Naive thymus-derived CD4-positive, alpha-beta T cell (primary cell): ENCODE measurements at regions not wholly inside any gene's neighbourhood (a gene's known extent, or its start where the extent isn't known, plus 50 kb on each side); places are given as distances from the start of the nearest gene placed in this dataset.

Source experiments
- ATAC-seq: fragments of 150-1000 bp; cut with Tn5 transposase; 2 replicates; pipeline ENCODE4 v1.10.0; 2021; ENCODE audit warnings: mild to moderate bottlenecking, moderate library complexity
- CTCF ChIA-PET: fragments of 350-600 bp; sonication (Branson Sonifier 250); formaldehyde crosslinking; loops from one replicate; lab custom pipeline; 2021; ENCODE audit warnings: antibody characterized with exemption; lab: Charles Lee
- POLR2A ChIA-PET: fragments of 350-600 bp; sonication (Branson Sonifier 250); formaldehyde crosslinking; loops from one replicate; lab custom pipeline; 2021; ENCODE audit warnings: antibody characterized with exemption, inconsistent platforms; lab: Charles Lee
- DNase-seq, 9 donors: peaks; one replicate each; pipeline versions ENCODE4 v3.0.0 to v3.0.0-alpha.2; 2020 to 2022; ENCODE audit warnings: mixed read lengths in 1 of 9
- H3K27ac ChIP-seq: one replicate; pipeline ENCODE4 v1.7.0; 2013; ENCODE audit warnings: mild to moderate bottlenecking, low read depth, low read length, moderate library complexity
- H3K27me3 ChIP-seq, 2 donors: one replicate each; pipeline ENCODE4 v1.7.0; 2013; ENCODE audit warnings: low read length in 2 of 2, mild to moderate bottlenecking in 2 of 2, moderate library complexity in 2 of 2; ENCODE audit not compliant: control insufficient read depth in 2 of 2, insufficient read depth in 2 of 2
- H3K36me3 ChIP-seq, 3 experiments: 1 replicate in 2 of 3; 2 replicates in 1 of 3; pipeline ENCODE4 v1.7.0; 2013; ENCODE audit warnings: low read length in 3 of 3, mild to moderate bottlenecking in 3 of 3, moderate library complexity in 1 of 3; ENCODE audit not compliant: insufficient read depth in 3 of 3, control insufficient read depth in 2 of 3
- H3K4me1 ChIP-seq, 2 donors: one replicate each; pipeline ENCODE4 v1.7.0; 2013; ENCODE audit warnings: low read length in 2 of 2, mild to moderate bottlenecking in 2 of 2, moderate library complexity in 1 of 2; ENCODE audit not compliant: control insufficient read depth in 2 of 2, insufficient read depth in 2 of 2
- H3K4me3 ChIP-seq: 2 replicates; pipeline ENCODE4 v1.7.0; 2013; ENCODE audit warnings: mild to moderate bottlenecking, low read length
- H3K9me3 ChIP-seq, 3 experiments: 1 replicate in 2 of 3; 2 replicates in 1 of 3; pipeline ENCODE4 v1.7.0; 2013; ENCODE audit warnings: low read length in 3 of 3; ENCODE audit not compliant: control insufficient read depth in 2 of 3
- H3K27ac Mint-ChIP-seq, 9 donors: one replicate each; pipeline ENCODE4 v1.8.0; 2020 to 2022; ENCODE audit warnings: mixed read lengths in 9 of 9, mild to moderate bottlenecking in 8 of 9, moderate library complexity in 5 of 9, inconsistent platforms in 2 of 9
- H3K27me3 Mint-ChIP-seq, 5 donors: one replicate each; pipeline ENCODE4 v1.8.0; 2021 to 2022; ENCODE audit warnings: mixed read lengths in 5 of 5, mild to moderate bottlenecking in 1 of 5
- H3K36me3 Mint-ChIP-seq, 5 donors: one replicate each; pipeline ENCODE4 v1.8.0; 2020 to 2022; ENCODE audit warnings: mixed read lengths in 5 of 5, mild to moderate bottlenecking in 3 of 5, inconsistent platforms in 1 of 5
- H3K4me1 Mint-ChIP-seq, 7 donors: one replicate each; pipeline ENCODE4 v1.8.0; 2020 to 2022; ENCODE audit warnings: mixed read lengths in 7 of 7, mild to moderate bottlenecking in 3 of 7, inconsistent platforms in 1 of 7
- H3K4me3 Mint-ChIP-seq, 10 donors: one replicate each; pipeline ENCODE4 v1.8.0; 2020 to 2022; ENCODE audit warnings: mild to moderate bottlenecking in 10 of 10, mixed read lengths in 10 of 10, moderate library complexity in 6 of 10, inconsistent platforms in 2 of 10
- H3K9me3 Mint-ChIP-seq, 11 donors: one replicate each; pipeline ENCODE4 v1.8.0; 2020 to 2022; ENCODE audit warnings: mixed read lengths in 11 of 11, mild to moderate bottlenecking in 4 of 11, inconsistent platforms in 1 of 11, moderate library complexity in 1 of 11
- intact Hi-C, 2 donors: fragments of 100-400 bp; cut with micrococcal nuclease; formaldehyde crosslinking; loops; one replicate each; pipeline ENCODE4 v1.15.1; 2023

GRCh38 chr15:66982816-66983215, 82.6 kb upstream of the SMAD3 start:
- Histone ChIP-seq H3K4me1 (no peaks in the 10 kb centered on the region), H3K36me3 (no peaks in the 10 kb centered on the region), H3K4me3 (no peak overlapping the region), H3K27me3 (no peaks in the 10 kb centered on the region), H3K9me3 (no peaks in the 10 kb centered on the region), H3K27ac (no peak overlapping the region)
- ChIA-PET CTCF (no interaction called here), POLR2A (no interaction called here)
- peaks cover 0 to 41% (median 12%) of the 10 kb centered on the region in 5 donors for H3K27me3 Mint-ChIP-seq
- no peak overlapping the region for H3K27ac Mint-ChIP-seq
- H3K4me3 Mint-ChIP-seq: no peak overlapping the region
- no peaks in the 10 kb centered on the region for H3K4me1 Mint-ChIP-seq
- DNase-seq (no peak), ATAC-seq (no peak)
- H3K36me3 Mint-ChIP-seq: peaks cover 0 to 11% (median 0%) of the 10 kb centered on the region in 5 donors
- intact Hi-C loops: no loop called here
- peaks cover 0 to 4% (median 0%) of the 10 kb centered on the region in 11 donors for H3K9me3 Mint-ChIP-seq

GRCh38 chr15:66985653-66986052, 79.7 kb upstream of the SMAD3 start:
- no peak for ATAC-seq
- no peak overlapping the region for H3K27ac ChIP-seq
- intact Hi-C loops: no loop called here
- peaks cover 0 to 11% (median 0%) of the 10 kb centered on the region in 11 donors for H3K9me3 Mint-ChIP-seq
- H3K36me3 ChIP-seq: no peaks in the 10 kb centered on the region
- H3K4me3 ChIP-seq: no peak overlapping the region
- ChIA-PET POLR2A (no interaction called here), CTCF (no interaction called here)
- peaks cover 0 to 42% (median 12%) of the 10 kb centered on the region in 5 donors for H3K27me3 Mint-ChIP-seq
- H3K4me3 Mint-ChIP-seq: no peak overlapping the region
- no peaks in the 10 kb centered on the region for H3K4me1 ChIP-seq
- no peaks in the 10 kb centered on the region for H3K9me3 ChIP-seq
- no peaks in the 10 kb centered on the region for H3K27me3 ChIP-seq
- H3K36me3 Mint-ChIP-seq: peaks cover 0 to 11% (median 0%) of the 10 kb centered on the region in 5 donors
- H3K27ac Mint-ChIP-seq: no peak overlapping the region
- no peaks in the 10 kb centered on the region for H3K4me1 Mint-ChIP-seq
- no peak for DNase-seq

- no peak overlapping the region for H3K4me3 ChIP-seq
These were observed 78.5 kb upstream of the SMAD3 start for GRCh38 chr15:66986951-66987350.

GRCh38 chr15:66993090-66993489, 72.3 kb upstream of the SMAD3 start:
- Mint-ChIP-seq H3K9me3 (peaks cover 0 to 15% (median under 1%) of the 10 kb centered on the region in 11 donors), H3K27me3 (peaks cover 0 to 24% (median 4%) of the 10 kb centered on the region in 5 donors), H3K4me1 (peaks cover 0 to 2% (median 0%) of the 10 kb centered on the region in 7 donors), H3K4me3 (no peak overlapping the region), H3K36me3 (no peaks in the 10 kb centered on the region), H3K27ac (no peak overlapping the region)
- POLR2A ChIA-PET: no interaction called here
- intact Hi-C loops: no loop called here
- CTCF ChIA-PET: no interaction called here
- ATAC-seq (no peak), DNase-seq (no peak)
- H3K4me1 ChIP-seq: no peaks in the 10 kb centered on the region
- H3K4me3 ChIP-seq: no peak overlapping the region
- no peaks in the 10 kb centered on the region for H3K27me3 ChIP-seq
- H3K36me3 ChIP-seq: no peaks in the 10 kb centered on the region
- no peaks in the 10 kb centered on the region for H3K9me3 ChIP-seq
- H3K27ac ChIP-seq: no peak overlapping the region

More at GRCh38 chr15:66986951-66987350, 78.5 kb upstream of the SMAD3 start:
- CTCF ChIA-PET: no interaction called here
- Histone ChIP-seq H3K9me3 (no peaks in the 10 kb centered on the region), H3K36me3 (no peaks in the 10 kb centered on the region), H3K4me1 (no peaks in the 10 kb centered on the region), H3K27me3 (no peaks in the 10 kb centered on the region), H3K27ac (no peak overlapping the region)
- intact Hi-C loops: no loop called here
- H3K27ac Mint-ChIP-seq: no peak overlapping the region
- H3K4me1 Mint-ChIP-seq: no peaks in the 10 kb centered on the region
- H3K9me3 Mint-ChIP-seq: peaks cover 0 to 13% (median 0%) of the 10 kb centered on the region in 11 donors
- no peak for ATAC-seq
- peaks cover 0 to 11% (median 0%) of the 10 kb centered on the region in 5 donors for H3K36me3 Mint-ChIP-seq
- POLR2A ChIA-PET: no interaction called here
- H3K4me3 Mint-ChIP-seq: no peak overlapping the region
- no peak for DNase-seq
- H3K27me3 Mint-ChIP-seq: peaks cover 0 to 40% (median 12%) of the 10 kb centered on the region in 5 donors

GRCh38 chr15:66993874-66994696, 71.3 kb upstream of the SMAD3 start:
- DNase-seq: no peak
- Histone ChIP-seq H3K4me3 (no peak overlapping the region), H3K27ac (no peak overlapping the region), H3K27me3 (no peaks in the 10 kb centered on the region), H3K9me3 (no peaks in the 10 kb centered on the region), H3K36me3 (no peaks in the 10 kb centered on the region), H3K4me1 (no peaks in the 10 kb centered on the region)
- Mint-ChIP-seq H3K4me1 (peaks cover 0 to 2% (median 0%) of the 10 kb centered on the region in 7 donors), H3K9me3 (peaks cover 0 to 15% (median 4%) of the 10 kb centered on the region in 11 donors), H3K4me3 (no peak overlapping the region), H3K27me3 (peaks cover 0 to 24% (median 1%) of the 10 kb centered on the region in 5 donors), H3K36me3 (peaks cover 0 to 4% (median 0%) of the 10 kb centered on the region in 5 donors), H3K27ac (peak overlapping the region in 1 of 9 donors; percentile 9)
- ChIA-PET POLR2A (no interaction called here), CTCF (no interaction called here)
- intact Hi-C loops: no loop called here
- no peak for ATAC-seq

GRCh38 chr15:66994927-66995656, 70.3 kb upstream of the SMAD3 start:
- H3K27ac Mint-ChIP-seq: no peak overlapping the region
- Histone ChIP-seq H3K4me3 (no peak overlapping the region), H3K9me3 (no peaks in the 10 kb centered on the region), H3K27ac (no peak overlapping the region), H3K4me1 (no peaks in the 10 kb centered on the region), H3K27me3 (no peaks in the 10 kb centered on the region), H3K36me3 (no peaks in the 10 kb centered on the region)
- H3K4me3 Mint-ChIP-seq: no peak overlapping the region
- H3K4me1 Mint-ChIP-seq: peaks cover 0 to 2% (median 0%) of the 10 kb centered on the region in 7 donors
- ChIA-PET CTCF (no interaction called here), POLR2A (no interaction called here)
- H3K36me3 Mint-ChIP-seq: peaks cover 0 to 5% (median 0%) of the 10 kb centered on the region in 5 donors
- peaks cover 0 to 25% (median 0%) of the 10 kb centered on the region in 5 donors for H3K27me3 Mint-ChIP-seq
- intact Hi-C loops: no loop called here
- ATAC-seq: no peak
- no peak for DNase-seq
- H3K9me3 Mint-ChIP-seq: peaks cover 0 to 13% (median 2%) of the 10 kb centered on the region in 11 donors
